ENCODE measurements at regions not wholly inside any gene's neighbourhood (a gene's known extent, or its start where the extent isn't known, plus 50 kb on each side); places are given as distances from the start of the nearest gene placed in this dataset.

- DNase-seq (ENCODE audit: low spot score): no peak
These were observed 293.7 kb upstream of the SULF2 start for GRCh38 chr20:48079028-48079427.

GRCh38 chr20:48076747-48077146, 291.5 kb upstream of the SULF2 start:
- DNase-seq (ENCODE audit: low spot score): no peak

GRCh38 chr20:48076247-48076646, 291.0 kb upstream of the SULF2 start:
- DNase-seq (ENCODE audit: low spot score): no peak

DNA sequence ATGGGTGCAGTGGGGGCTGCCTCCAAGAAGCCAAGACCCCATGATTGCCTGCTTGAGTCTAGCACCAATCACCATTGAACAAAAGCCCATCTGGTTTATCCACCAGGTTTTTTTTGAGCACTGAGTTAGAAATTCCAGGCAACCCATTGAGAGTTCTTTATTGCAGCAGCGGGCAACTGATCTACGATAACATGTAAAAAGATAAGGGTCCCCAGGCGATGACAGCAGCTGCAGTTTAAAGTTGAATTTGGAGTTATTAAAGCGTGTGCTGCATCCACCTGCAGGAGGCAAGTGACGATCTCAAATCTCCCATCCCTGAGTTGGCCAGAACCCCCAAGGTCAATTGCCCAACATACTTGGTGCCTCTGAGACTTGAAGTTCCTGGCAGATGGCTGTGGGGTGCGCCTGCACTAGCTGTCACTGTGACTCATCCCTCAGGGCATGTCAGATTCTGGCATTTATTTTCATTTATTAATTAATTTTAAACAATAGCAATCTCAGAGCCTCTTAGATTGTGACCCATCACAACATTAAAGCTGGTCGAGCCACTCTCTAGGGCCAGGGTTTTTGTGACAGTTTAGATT, 290.4 kb upstream of the SULF2 start:
- DNase-seq (ENCODE audit: low spot score): no peak

DNA sequence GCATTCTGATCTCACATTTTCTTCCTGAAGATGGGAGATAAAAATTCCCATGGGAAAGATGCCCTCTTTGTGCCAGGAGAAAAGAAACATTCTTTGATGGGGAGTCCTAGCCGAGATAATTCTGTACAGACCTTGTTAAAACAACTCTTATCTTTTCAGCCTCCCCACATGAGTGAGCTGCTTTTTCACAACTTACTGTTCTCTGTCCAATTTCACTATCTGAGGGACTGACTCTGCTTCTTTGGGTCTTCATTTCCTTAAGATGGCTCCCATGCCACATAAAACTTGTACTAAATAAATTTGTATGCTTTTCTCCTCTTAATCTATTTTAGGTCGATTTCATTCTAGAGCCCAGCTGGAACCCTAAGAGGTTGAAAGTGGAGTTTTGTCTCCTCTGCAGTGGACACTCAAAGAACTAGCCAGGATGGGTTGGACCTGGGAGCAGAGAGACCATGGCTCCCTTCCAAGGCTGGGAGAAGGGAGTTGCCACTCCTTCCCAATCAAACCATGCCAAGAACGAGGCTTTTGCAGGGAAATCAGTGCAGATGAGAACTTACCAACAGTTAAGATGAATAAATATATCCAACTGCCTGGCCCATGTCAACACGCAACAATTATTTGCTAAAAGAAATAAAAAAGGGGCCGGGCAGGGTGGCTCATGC, 285.8 kb upstream of the SULF2 start:
- DNase-seq (ENCODE audit: low spot score): no peak

GRCh38 chr20:48069596-48069995, 284.3 kb upstream of the SULF2 start:
- DNase-seq (ENCODE audit: low spot score): no peak

DNA sequence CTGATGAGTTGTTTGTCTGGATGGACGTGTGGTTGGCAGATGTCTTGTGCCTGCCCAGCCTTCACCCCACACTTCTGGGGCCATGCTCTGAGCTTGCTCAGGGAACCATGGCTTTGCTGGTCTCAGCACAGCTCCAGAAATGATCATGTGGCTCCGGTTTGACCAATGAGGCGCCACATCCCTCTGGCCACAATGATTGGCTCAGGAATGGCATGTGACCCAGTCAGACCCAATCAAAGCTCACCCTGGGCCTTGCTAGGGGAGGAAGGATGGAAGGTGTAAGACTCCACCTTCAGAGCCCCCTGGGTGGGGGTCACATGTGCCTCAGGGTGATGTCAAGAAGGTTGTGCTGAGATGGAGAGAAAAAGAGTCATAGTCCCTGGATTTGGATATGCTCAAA, 281.6 kb upstream of the SULF2 start:
- DNase-seq (ENCODE audit: low spot score): peak; percentile 63

GRCh38 chr20:48066246-48066645, 281.0 kb upstream of the SULF2 start:
- DNase-seq (ENCODE audit: low spot score): no peak

DNA sequence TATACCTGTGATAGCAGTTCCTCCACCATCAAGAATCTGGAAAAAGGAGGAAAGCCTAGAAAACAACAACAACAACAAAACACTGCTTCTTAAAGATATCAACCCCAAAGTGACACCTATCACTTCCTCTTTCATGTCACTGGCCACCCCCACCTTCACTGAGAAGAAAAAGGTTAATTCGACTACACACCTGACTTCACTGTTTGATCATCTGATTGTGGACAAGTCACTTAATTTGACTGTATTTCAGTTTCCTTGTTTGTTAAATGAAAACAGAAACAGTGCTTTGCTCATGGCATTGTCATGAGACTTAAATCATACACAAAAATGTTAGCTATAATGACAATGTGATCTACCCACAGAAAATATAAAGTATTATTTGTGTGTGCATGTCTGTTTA, 280.6 kb upstream of the SULF2 start:
- no peak for DNase-seq (ENCODE audit: low spot score)

GRCh38 chr20:48064929-48065328, 279.6 kb upstream of the SULF2 start:
- DNase-seq (ENCODE audit: low spot score): no peak

DNA sequence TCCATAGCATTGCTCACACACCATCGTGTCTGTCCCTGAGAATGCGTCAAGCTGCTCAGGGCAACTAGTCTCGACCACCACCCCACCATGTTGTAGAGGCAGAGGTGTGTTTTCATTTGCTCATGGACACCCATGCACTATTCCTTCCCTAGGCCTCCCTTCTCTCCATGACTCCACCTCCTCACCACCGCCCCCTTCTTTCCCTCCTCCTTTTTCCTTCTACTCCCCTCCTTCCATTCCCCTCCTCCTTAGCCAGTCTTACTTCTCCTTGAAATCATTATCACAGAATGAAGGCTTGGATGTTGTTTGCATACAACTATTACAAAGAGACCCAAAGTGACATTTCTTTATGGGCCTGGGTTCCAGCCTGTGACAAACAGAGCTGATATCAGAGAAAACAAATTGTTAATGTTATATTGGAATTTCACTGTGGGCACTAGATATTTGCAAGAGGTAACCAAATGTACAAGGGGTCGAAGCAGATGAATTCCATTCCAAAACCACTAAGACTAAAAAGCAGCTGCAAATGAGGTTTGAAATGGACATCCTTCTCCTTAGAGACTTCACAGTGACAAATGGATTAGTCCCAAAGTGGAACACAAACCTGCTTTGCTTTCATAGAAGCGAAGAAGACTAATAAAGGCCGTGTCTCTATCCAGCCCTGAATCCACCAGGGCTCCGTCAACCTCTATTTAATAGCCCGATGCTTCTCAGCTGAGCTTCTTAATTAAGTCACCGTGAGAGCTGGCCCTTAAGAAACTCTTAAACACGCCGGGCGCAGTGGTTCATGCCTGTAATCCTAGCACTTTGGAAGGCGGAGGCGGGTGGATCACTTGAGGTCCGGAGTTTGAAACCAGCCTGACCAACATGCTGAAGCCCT, 275.8 kb upstream of the SULF2 start:
- DNase-seq (ENCODE audit: low spot score): no peak

- no peak for DNase-seq (ENCODE audit: low spot score)
These were observed 273.6 kb upstream of the SULF2 start for GRCh38 chr20:48058611-48059559.

DNA sequence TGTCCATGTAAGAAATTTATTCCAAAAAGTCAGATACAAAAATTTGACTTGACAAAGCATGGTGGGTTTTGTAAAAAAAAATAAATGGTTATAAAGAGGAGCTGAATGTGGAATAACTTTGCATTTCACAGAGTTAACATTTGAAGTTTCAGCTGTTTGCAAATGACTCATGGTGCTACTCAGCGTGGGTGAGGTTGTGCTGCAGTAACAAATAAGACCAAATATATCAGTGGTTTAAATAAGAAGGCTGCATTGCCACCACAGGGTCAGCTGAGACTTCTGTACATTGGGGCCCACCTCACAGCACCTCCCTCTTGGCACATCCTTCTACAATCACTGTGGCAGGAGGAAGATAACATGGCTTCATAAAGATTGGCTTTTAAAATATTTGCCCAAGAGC, 272.5 kb upstream of the SULF2 start:
- no peak for DNase-seq (ENCODE audit: low spot score)

- DNase-seq (ENCODE audit: low spot score): no peak
These were observed 272.0 kb upstream of the SULF2 start for GRCh38 chr20:48057251-48057650.

- DNase-seq (ENCODE audit: low spot score): no peak
These were observed 270.9 kb upstream of the SULF2 start for GRCh38 chr20:48056218-48056617.

DNA sequence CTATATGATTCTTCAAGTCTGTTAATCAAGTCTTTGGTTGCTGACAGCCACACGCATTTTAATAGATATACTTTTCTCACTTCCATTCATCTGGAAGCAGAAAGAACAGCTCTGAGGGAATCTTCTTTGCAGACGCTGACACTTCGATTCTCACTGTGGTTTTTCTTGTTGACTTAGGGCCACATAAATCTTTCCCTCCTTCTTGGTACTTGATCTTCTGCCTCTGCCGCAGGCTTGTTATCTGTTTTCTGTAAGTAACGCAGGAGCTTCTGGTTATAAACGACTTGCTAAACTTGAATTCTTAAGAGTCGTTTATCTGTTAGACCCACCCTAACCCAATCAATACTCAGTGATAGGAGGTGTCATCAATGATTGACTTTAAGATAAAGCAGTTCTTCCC, 268.8 kb upstream of the SULF2 start:
- no peak for DNase-seq (ENCODE audit: low spot score)

GRCh38 chr20:48052475-48052835, 267.2 kb upstream of the SULF2 start:
- DNase-seq (ENCODE audit: low spot score): no peak

DNA sequence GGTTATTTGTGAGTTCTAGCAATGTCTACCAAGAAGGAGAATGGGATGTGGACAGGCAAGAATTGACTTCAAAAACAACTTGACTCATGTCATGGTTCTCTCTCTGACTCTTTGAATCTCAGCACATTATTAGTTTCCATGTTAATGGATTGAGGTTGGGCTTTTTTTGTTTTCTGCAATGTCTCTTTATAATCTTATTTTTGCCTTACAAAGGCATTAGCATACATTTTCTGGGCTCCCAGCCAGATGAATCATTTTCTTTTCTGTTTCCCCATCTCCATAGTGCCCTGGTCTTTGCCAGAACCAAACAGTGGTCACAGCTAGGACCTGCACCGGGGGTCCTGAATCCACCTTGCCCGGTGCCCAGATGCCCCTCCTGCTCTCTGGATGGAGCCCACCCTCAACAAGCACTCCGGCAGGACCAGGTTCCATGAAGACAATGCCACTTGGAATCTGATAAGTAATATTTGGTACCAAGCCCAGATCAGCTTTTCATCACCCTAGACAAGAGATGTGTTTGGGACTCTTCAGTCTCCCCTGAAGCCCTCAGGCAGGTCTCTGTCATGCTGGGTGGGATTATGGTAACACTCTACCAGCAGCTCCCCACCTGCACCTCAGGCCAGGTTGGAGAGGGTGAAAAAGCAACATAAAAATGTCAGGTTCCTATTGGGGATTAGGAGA, 266.7 kb upstream of the SULF2 start:
- no peak for DNase-seq (ENCODE audit: low spot score)

- DNase-seq (ENCODE audit: low spot score): no peak
These were observed 264.4 kb upstream of the SULF2 start for GRCh38 chr20:48049641-48050040.

- DNase-seq (ENCODE audit: low spot score): no peak
These were observed 263.9 kb upstream of the SULF2 start for GRCh38 chr20:48049171-48049570.

- DNase-seq (ENCODE audit: low spot score): no peak
These were observed 262.2 kb upstream of the SULF2 start for GRCh38 chr20:48047447-48047846.

- no peak for DNase-seq (ENCODE audit: low spot score)
These were observed 257.3 kb upstream of the SULF2 start for GRCh38 chr20:48042628-48043027.

All from NAMALWA (cell line).